ENCODE measurements at regions not wholly inside any gene's neighbourhood (a gene's known extent, or its start where the extent isn't known, plus 50 kb on each side); places are given as distances from the start of the nearest gene placed in this dataset.

GRCh38 chr7:67554986-67555385, 558.4 kb downstream of the TYW1 start:
- Histone ChIP-seq H2AFZ (ENCODE audit: low read depth) (no peak overlapping the region), H4K20me1 (ENCODE audit: insufficient read depth) (no peaks in the 10 kb centered on the region), H3K4me2 (no peak overlapping the region), H3K4me3 (IDR thresholded peaks at IDR 0.05; ENCODE audit: insufficient read depth, low read depth, low read length) (no peak overlapping the region), H3K9ac (no peak overlapping the region), H3K36me3 (ENCODE audit: insufficient read depth) (no peaks in the 10 kb centered on the region), H3K27me3 (ENCODE audit: insufficient read depth, low read depth) (no peaks in the 10 kb centered on the region), H3K27ac (no peak overlapping the region), H3K79me2 (ENCODE audit: insufficient read depth, low read depth) (no peaks in the 10 kb centered on the region), H3K4me1 (ENCODE audit: low read depth, poor library complexity, severe bottlenecking) (no peaks in the 10 kb centered on the region)
- no peak for TF ChIP-seq CTCF (conservative IDR thresholded peaks at IDR 0.05; ENCODE audit: low read depth, low read length)

- Histone ChIP-seq H3K36me3 (ENCODE audit: insufficient read depth) (no peaks in the 10 kb centered on the region), H4K20me1 (ENCODE audit: insufficient read depth) (no peaks in the 10 kb centered on the region), H3K4me3 (IDR thresholded peaks at IDR 0.05; ENCODE audit: insufficient read depth, low read depth, low read length) (no peak overlapping the region), H3K27ac (no peak overlapping the region), H2AFZ (ENCODE audit: low read depth) (no peak overlapping the region), H3K4me2 (no peak overlapping the region), H3K79me2 (ENCODE audit: insufficient read depth, low read depth) (no peaks in the 10 kb centered on the region), H3K27me3 (ENCODE audit: insufficient read depth, low read depth) (no peaks in the 10 kb centered on the region), H3K9ac (no peak overlapping the region), H3K4me1 (ENCODE audit: low read depth, poor library complexity, severe bottlenecking) (no peaks in the 10 kb centered on the region)
- no peak for TF ChIP-seq CTCF (conservative IDR thresholded peaks at IDR 0.05; ENCODE audit: low read depth, low read length)
These were observed 568.3 kb downstream of the TYW1 start for GRCh38 chr7:67564959-67565358.

GRCh38 chr7:67566101-67566500, 569.5 kb downstream of the TYW1 start:
- Histone ChIP-seq H3K27ac (no peak overlapping the region), H2AFZ (ENCODE audit: low read depth) (no peak overlapping the region), H3K36me3 (ENCODE audit: insufficient read depth) (no peaks in the 10 kb centered on the region), H3K4me2 (no peak overlapping the region), H3K4me3 (IDR thresholded peaks at IDR 0.05; ENCODE audit: insufficient read depth, low read depth, low read length) (no peak overlapping the region), H3K4me1 (ENCODE audit: low read depth, poor library complexity, severe bottlenecking) (no peaks in the 10 kb centered on the region), H3K79me2 (ENCODE audit: insufficient read depth, low read depth) (no peaks in the 10 kb centered on the region), H4K20me1 (ENCODE audit: insufficient read depth) (no peaks in the 10 kb centered on the region), H3K27me3 (ENCODE audit: insufficient read depth, low read depth) (no peaks in the 10 kb centered on the region), H3K9ac (no peak overlapping the region)
- TF ChIP-seq CTCF (conservative IDR thresholded peaks at IDR 0.05; ENCODE audit: low read depth, low read length): no peak

- Histone ChIP-seq H3K36me3 (ENCODE audit: insufficient read depth) (no peaks in the 10 kb centered on the region), H3K27ac (no peak overlapping the region), H3K9ac (no peak overlapping the region), H3K4me2 (no peak overlapping the region), H3K79me2 (ENCODE audit: insufficient read depth, low read depth) (no peaks in the 10 kb centered on the region), H3K4me3 (IDR thresholded peaks at IDR 0.05; ENCODE audit: insufficient read depth, low read depth, low read length) (no peak overlapping the region), H2AFZ (ENCODE audit: low read depth) (no peak overlapping the region), H3K27me3 (ENCODE audit: insufficient read depth, low read depth) (no peaks in the 10 kb centered on the region), H4K20me1 (ENCODE audit: insufficient read depth) (no peaks in the 10 kb centered on the region), H3K4me1 (ENCODE audit: low read depth, poor library complexity, severe bottlenecking) (no peaks in the 10 kb centered on the region)
- TF ChIP-seq CTCF (conservative IDR thresholded peaks at IDR 0.05; ENCODE audit: low read depth, low read length): no peak
These were observed 574.5 kb downstream of the TYW1 start for GRCh38 chr7:67571026-67571545.
